HCT116 (cell line): ENCODE measurements at regions not wholly inside any gene's neighbourhood (a gene's known extent, or its start where the extent isn't known, plus 50 kb on each side); places are given as distances from the start of the nearest gene placed in this dataset.

ENCODE experiments used
- ATAC-seq: fragments of 200-7000 bp; cut with Tn5 transposase; 2 replicates; pipeline ENCODE4 v1.9.1; 2020; ENCODE audit warnings: mild to moderate bottlenecking, moderate library complexity
- BruUV-seq: library from RNA; stranded (reverse); fragments of 400-500 nt; replicated peaks from 2 replicates; lab custom pipeline; 2021; lab: Mats Ljungman, UMichigan
- CTCF ChIA-PET: fragments of 300-600 bp; sonication (Branson Sonifier 250); formaldehyde crosslinking; loops from one replicate; lab custom pipeline; 2021; ENCODE audit warnings: antibody characterized with exemption; lab: Charles Lee
- POLR2A ChIA-PET: fragments of 300-600, 350-600 bp; sonication (Branson Sonifier 250); formaldehyde crosslinking; loops from one replicate; lab custom pipeline; 2021; ENCODE audit warnings: antibody characterized with exemption; lab: Charles Lee
- RAD21 ChIA-PET, 2 experiments: fragments of 300-600 bp; sonication (Branson Sonifier 250); formaldehyde crosslinking; loops; one replicate each; lab custom pipeline; 2023; ENCODE audit warnings: low total read pairs in 2 of 2; ENCODE audit not compliant: uncharacterized antibody in 2 of 2, unreplicated experiment in 2 of 2, low non-redundant PET in 1 of 2; lab: Charles Lee
- DNase-seq: peaks from one replicate; pipeline ENCODE4 v3.0.0-alpha.2; 2010; ENCODE audit warnings: low read depth, low spot score
- H2AFZ ChIP-seq: fragments of 200-600 bp; shearing (Covaris generic), sonication (generic); 2 replicates; pipeline ENCODE4 v1.6.1; 2017; ENCODE audit warnings: low read depth, mixed run types, mixed read lengths, antibody characterized with exemption, low read length; ENCODE audit not compliant: poor library complexity, severe bottlenecking
- H3K27ac ChIP-seq: 2 replicates; pipeline ENCODE4 v1.5.1; 2012; ENCODE audit warnings: low read depth, low read length
- H3K27me3 ChIP-seq: fragments of 200-600 bp; sonication (generic); 2 replicates; pipeline ENCODE4 v1.6.1; 2016; ENCODE audit warnings: mixed run types, low read length, mixed read lengths; ENCODE audit not compliant: insufficient read depth
- H3K36me3 ChIP-seq, 2 experiments: fragments of 200-500 bp in 1 of 2; fragments of 200-600 bp in 1 of 2; sonication (Bioruptor generic) in 1 of 2; sonication (generic) in 1 of 2; 2 replicates each; pipeline versions ENCODE4 v1.5.1 to v1.6.1; 2014 to 2016; ENCODE audit warnings: low read length in 2 of 2, inconsistent platforms in 1 of 2, mixed read lengths in 1 of 2, mixed run types in 1 of 2; ENCODE audit not compliant: insufficient read depth in 2 of 2, control insufficient read depth in 1 of 2
- H3K4me1 ChIP-seq, 2 experiments: fragments of 200-600 bp in 1 of 2; sonication (generic) in 1 of 2; 2 replicates each; pipeline versions ENCODE4 v1.5.1 to v1.6.1; 2012 to 2017; ENCODE audit warnings: low read length in 2 of 2, inconsistent platforms in 1 of 2, mild to moderate bottlenecking in 1 of 2, mixed read lengths in 1 of 2, mixed run types in 1 of 2, moderate library complexity in 1 of 2; ENCODE audit not compliant: insufficient read depth in 2 of 2, control insufficient read depth in 1 of 2
- H3K4me2 ChIP-seq: fragments of 200-600 bp; sonication (generic); 2 replicates; pipeline ENCODE4 v1.6.1; 2017; ENCODE audit warnings: mixed run types, low read length, mixed read lengths
- H3K4me3 ChIP-seq, 2 experiments: fragments of 200-600 bp in 1 of 2; sonication (generic) in 1 of 2; replicated peaks in 1 of 2; 2 replicates each; pipeline ENCODE4 v1.5.1; 2011 to 2016; ENCODE audit warnings: low read length in 2 of 2, control low read depth in 1 of 2, low read depth in 1 of 2, mild to moderate bottlenecking in 1 of 2, mixed read lengths in 1 of 2, mixed run types in 1 of 2
- H3K79me2 ChIP-seq: fragments of 200-600 bp; sonication (generic); 2 replicates; pipeline ENCODE4 v1.6.1; 2017; ENCODE audit warnings: mild to moderate bottlenecking, mixed run types, low read length, moderate library complexity, mixed read lengths; ENCODE audit not compliant: insufficient read depth
- H3K9ac ChIP-seq: fragments of 200-600 bp; sonication (generic); 2 replicates; pipeline ENCODE4 v1.6.1; 2016; ENCODE audit warnings: low read length, mixed read lengths
- H3K9me2 ChIP-seq: fragments of 200-600 bp; sonication (generic), shearing (Covaris generic); 2 replicates; pipeline ENCODE4 v1.6.1; 2017; ENCODE audit warnings: mixed run types, mild to moderate bottlenecking, moderate library complexity; ENCODE audit not compliant: insufficient read depth
- H3K9me3 ChIP-seq, 2 experiments: fragments of 200-500 bp in 1 of 2; fragments of 200-600 bp in 1 of 2; sonication (Bioruptor generic) in 1 of 2; sonication (generic) in 1 of 2; 2 replicates each; pipeline ENCODE4 v1.6.1; 2014 to 2017; ENCODE audit warnings: low read length in 2 of 2, mixed read lengths in 2 of 2, inconsistent platforms in 1 of 2, low read depth in 1 of 2, mild to moderate bottlenecking in 1 of 2, mixed run types in 1 of 2, moderate library complexity in 1 of 2; ENCODE audit not compliant: control insufficient read depth in 1 of 2, insufficient read depth in 1 of 2
- H4K20me1 ChIP-seq: fragments of 200-600 bp; sonication (generic), shearing (Covaris generic); 2 replicates; pipeline ENCODE4 v1.6.1; 2017; ENCODE audit warnings: mixed run types, mild to moderate bottlenecking, moderate library complexity; ENCODE audit not compliant: insufficient read depth
- EZH2 ChIP-seq: fragments of 200-600 bp; sonication (generic); IDR thresholded peaks from 2 replicates; pipeline ENCODE4 v1.6.1; 2017; ENCODE audit warnings: antibody characterized with exemption, mixed run types
- EZH2phosphoT487 ChIP-seq: fragments of 200-600 bp; IDR thresholded peaks from 2 replicates; pipeline ENCODE4 v1.6.1; 2018; ENCODE audit warnings: antibody characterized with exemption, borderline replicate concordance
- POLR2A ChIP-seq: IDR thresholded peaks from 2 replicates; pipeline ENCODE4 v1.7.0; 2011; ENCODE audit warnings: borderline replicate concordance; ENCODE audit not compliant: insufficient read depth, insufficient read length; ENCODE audit errors: extremely low read depth
- POLR2AphosphoS5 ChIP-seq: IDR thresholded peaks from 2 replicates; pipeline ENCODE4 v1.6.1; 2011; ENCODE audit warnings: mild to moderate bottlenecking, low read depth, low read length, moderate library complexity
- RAD21 ChIP-seq: IDR thresholded peaks from 2 replicates; pipeline ENCODE4 v1.6.1; 2012; ENCODE audit warnings: low read depth, mild to moderate bottlenecking
- SP1 ChIP-seq: IDR thresholded peaks from 2 replicates; pipeline ENCODE4 v1.6.1; 2012; ENCODE audit warnings: low read depth
- YY1 ChIP-seq: IDR thresholded peaks from 2 replicates; pipeline ENCODE4 v1.6.1; 2011; ENCODE audit warnings: low read length, low read depth, moderate library complexity, mild to moderate bottlenecking; ENCODE audit not compliant: insufficient replicate concordance; ENCODE audit errors: extremely low read depth
- ZNF274 ChIP-seq: fragments of 200-500 bp; sonication (Bioruptor generic); IDR thresholded peaks from 2 replicates; pipeline ENCODE4 v1.6.1; 2014; ENCODE audit warnings: mild to moderate bottlenecking, low read depth, low read length, inconsistent platforms
- intact Hi-C: fragments of 100-400 bp; cut with micrococcal nuclease; formaldehyde crosslinking; loops from 2 replicates; pipeline ENCODE4 v1.10.0; 2022
- TF ChIP-seq, protein P1 (sequence below): IDR thresholded peaks from 2 replicates; pipeline ENCODE4 v1.6.1; 2012

DNA sequence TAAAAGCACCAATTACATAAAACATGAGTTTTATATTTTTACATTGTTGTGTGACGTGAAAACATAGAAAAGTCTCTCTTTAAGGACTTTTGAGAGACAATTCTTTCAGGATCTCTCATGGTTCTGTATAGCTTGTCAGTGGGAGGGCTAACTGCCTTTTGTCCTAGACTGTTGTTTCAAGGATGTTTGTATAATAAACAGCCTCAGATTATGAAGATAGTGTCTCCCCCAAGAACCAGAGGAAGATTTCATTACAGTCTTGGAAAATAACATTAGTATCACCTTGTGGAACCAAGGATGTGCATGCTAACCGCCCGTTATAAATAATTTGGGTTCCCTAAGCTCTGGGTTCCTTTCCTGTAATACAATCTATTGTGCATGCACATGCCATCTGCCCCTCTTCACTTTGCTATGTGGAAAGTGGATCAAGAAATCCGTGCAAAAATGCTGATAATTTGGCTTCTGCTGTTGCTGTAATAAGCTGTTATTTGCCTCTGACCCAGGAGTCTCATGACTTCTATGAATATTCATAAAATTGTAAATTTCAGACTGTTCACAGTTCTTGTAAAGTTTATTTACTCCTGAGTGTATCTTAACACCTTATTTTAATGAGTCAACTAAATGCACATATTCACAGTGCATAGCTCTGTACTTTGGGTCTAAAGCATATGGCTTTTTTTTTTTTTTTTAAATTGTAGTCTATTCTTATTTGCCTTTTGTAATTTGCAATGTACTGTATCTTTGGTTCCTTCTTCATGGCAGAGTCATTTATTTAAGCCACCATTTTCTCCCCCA is 265.5 kb downstream of the PTH2R start:
- BruUV-seq: no TSS peak
- H3K79me2 ChIP-seq: no peaks in the 10 kb centered on the region
- POLR2A ChIA-PET: no interaction called here
- no peaks in the 10 kb centered on the region for H3K9me2 ChIP-seq
- no peaks in the 10 kb centered on the region for H4K20me1 ChIP-seq
- DNase-seq (no peak), ATAC-seq (no peak)
- H2AFZ ChIP-seq: no peak overlapping the region
- H3K27ac ChIP-seq: no peak overlapping the region
- no peaks in the 10 kb centered on the region for H3K9me3 ChIP-seq
- RAD21 ChIA-PET: no interaction called here
- CTCF ChIA-PET: no interaction called here
- intact Hi-C loops: no loop called here
- no peaks in the 10 kb centered on the region for H3K36me3 ChIP-seq
- H3K4me3 ChIP-seq: no peak overlapping the region
- no peak overlapping the region for H3K4me2 ChIP-seq
- H3K9ac ChIP-seq: no peak overlapping the region
- no peaks in the 10 kb centered on the region; the same call in 1 of the 2 replicates for H3K27me3 ChIP-seq
- TF ChIP-seq RAD21 (no peak), POLR2A (no peak), EZH2phosphoT487 (no peak), SP1 (no peak), YY1 (no peak), POLR2AphosphoS5 (no peak)
- TF ChIP-seq, protein P1, sequence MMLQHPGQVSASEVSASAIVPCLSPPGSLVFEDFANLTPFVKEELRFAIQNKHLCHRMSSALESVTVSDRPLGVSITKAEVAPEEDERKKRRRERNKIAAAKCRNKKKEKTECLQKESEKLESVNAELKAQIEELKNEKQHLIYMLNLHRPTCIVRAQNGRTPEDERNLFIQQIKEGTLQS: no peak
- no peaks in the 10 kb centered on the region for H3K4me1 ChIP-seq

DNA sequence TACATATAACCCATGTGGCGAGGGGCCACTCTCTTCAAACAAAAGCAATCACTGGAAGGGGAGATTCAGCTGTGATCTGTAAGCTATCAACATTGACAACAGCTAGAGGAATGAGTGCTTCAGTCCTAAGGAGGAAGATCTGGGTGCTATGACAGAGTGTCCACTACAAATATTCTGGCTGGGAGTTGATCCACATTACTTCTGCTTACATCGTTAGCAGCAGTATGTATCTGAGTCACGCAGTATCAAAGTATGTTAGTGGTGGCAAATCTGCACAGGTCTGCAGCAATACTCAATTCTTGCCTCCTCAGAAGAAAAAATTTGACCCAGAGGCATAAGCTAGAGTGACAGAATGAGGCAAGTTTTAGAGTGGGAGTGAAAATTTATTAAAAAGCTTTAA is 267.0 kb downstream of the PTH2R start:
- no peaks in the 10 kb centered on the region for H3K9me3 ChIP-seq
- H3K4me3 ChIP-seq: no peak overlapping the region
- ATAC-seq (no peak), DNase-seq (no peak)
- TF ChIP-seq EZH2 (no peak), ZNF274 (no peak)
- H3K4me2 ChIP-seq: no peak overlapping the region
- no peaks in the 10 kb centered on the region for H4K20me1 ChIP-seq
- POLR2A ChIA-PET: no interaction called here
- H3K79me2 ChIP-seq: no peaks in the 10 kb centered on the region
- no peaks in the 10 kb centered on the region for H3K4me1 ChIP-seq
- no peak overlapping the region for H2AFZ ChIP-seq
- RAD21 ChIA-PET: no interaction called here
- no peaks in the 10 kb centered on the region for H3K36me3 ChIP-seq
- no TSS peak for BruUV-seq
- H3K27ac ChIP-seq: no peak overlapping the region
- CTCF ChIA-PET: no interaction called here
- no peaks in the 10 kb centered on the region for H3K9me2 ChIP-seq
- H3K27me3 ChIP-seq: no peaks in the 10 kb centered on the region; the same call in 1 of the 2 replicates
- no peak overlapping the region for H3K9ac ChIP-seq
- intact Hi-C loops: no loop called here
